CD4-positive, alpha-beta memory T cell (primary cell): ENCODE measurements at regions not wholly inside any gene's neighbourhood (a gene's known extent, or its start where the extent isn't known, plus 50 kb on each side); places are given as distances from the start of the nearest gene placed in this dataset.
"Not testable (repeated sequence)": the region's sequence is repeated elsewhere in the genome, so short reads cannot be mapped to it uniquely, and the experiment has no call there.

Source experiments
- CTCF ChIA-PET: fragments of 350-600 bp; sonication (Branson Sonifier 250); formaldehyde crosslinking; loops from one replicate; lab custom pipeline; 2021; ENCODE audit warnings: inconsistent platforms; ENCODE audit not compliant: partially characterized antibody; lab: Charles Lee
- POLR2A ChIA-PET: fragments of 350-600 bp; sonication (Branson Sonifier 250); formaldehyde crosslinking; loops from one replicate; lab custom pipeline; 2021; ENCODE audit not compliant: partially characterized antibody; lab: Charles Lee
- DNase-seq, 5 donors: peaks; one replicate each; pipeline versions ENCODE4 v3.0.0 to v3.0.0-alpha.2; 2020 to 2022; ENCODE audit warnings: mixed read lengths in 1 of 5
- H3K27ac ChIP-seq: one replicate; pipeline ENCODE4 v1.7.0; 2013; ENCODE audit warnings: low read depth, low read length
- H3K27me3 ChIP-seq: 2 replicates; pipeline ENCODE4 v1.7.0; 2013; ENCODE audit warnings: mild to moderate bottlenecking, low read length, moderate library complexity; ENCODE audit not compliant: insufficient read depth
- H3K36me3 ChIP-seq: 2 replicates; pipeline ENCODE4 v1.7.0; 2013; ENCODE audit warnings: mild to moderate bottlenecking, low read length, moderate library complexity; ENCODE audit not compliant: insufficient read depth
- H3K4me1 ChIP-seq: 2 replicates; pipeline ENCODE4 v1.7.0; 2013; ENCODE audit warnings: mild to moderate bottlenecking, low read length, moderate library complexity; ENCODE audit not compliant: insufficient read depth
- H3K4me3 ChIP-seq, 2 donors: one replicate each; pipeline ENCODE4 v1.7.0; 2013; ENCODE audit warnings: low read length in 2 of 2, mild to moderate bottlenecking in 1 of 2
- H3K9me3 ChIP-seq, 2 donors: one replicate each; pipeline ENCODE4 v1.7.0; 2013; ENCODE audit warnings: low read length in 2 of 2, control low read depth in 1 of 2; ENCODE audit not compliant: control insufficient read depth in 1 of 2
- H3K27ac Mint-ChIP-seq, 7 donors: one replicate each; pipeline ENCODE4 v1.8.0; 2020 to 2021; ENCODE audit warnings: mixed read lengths in 7 of 7, mild to moderate bottlenecking in 6 of 7, inconsistent platforms in 3 of 7, moderate library complexity in 3 of 7
- H3K27me3 Mint-ChIP-seq, 2 donors: one replicate each; pipeline ENCODE4 v1.8.0; 2020 to 2021; ENCODE audit warnings: mixed read lengths in 2 of 2
- H3K36me3 Mint-ChIP-seq, 2 donors: one replicate each; pipeline ENCODE4 v1.8.0; 2020 to 2021; ENCODE audit warnings: mixed read lengths in 2 of 2, inconsistent platforms in 1 of 2, mild to moderate bottlenecking in 1 of 2
- H3K4me1 Mint-ChIP-seq, 4 donors: one replicate each; pipeline ENCODE4 v1.8.0; 2020 to 2021; ENCODE audit warnings: mixed read lengths in 4 of 4, mild to moderate bottlenecking in 1 of 4
- H3K4me3 Mint-ChIP-seq, 8 donors: one replicate each; pipeline ENCODE4 v1.8.0; 2020 to 2021; ENCODE audit warnings: mixed read lengths in 8 of 8, mild to moderate bottlenecking in 7 of 8, moderate library complexity in 6 of 8, inconsistent platforms in 3 of 8
- H3K9me3 Mint-ChIP-seq, 8 donors: one replicate each; pipeline ENCODE4 v1.8.0; 2020 to 2021; ENCODE audit warnings: mixed read lengths in 8 of 8, mild to moderate bottlenecking in 5 of 8, inconsistent platforms in 3 of 8, moderate library complexity in 1 of 8
- intact Hi-C: fragments of 100-400 bp; cut with micrococcal nuclease; formaldehyde crosslinking; loops from one replicate; pipeline ENCODE4 v1.15.1; 2023

DNA sequence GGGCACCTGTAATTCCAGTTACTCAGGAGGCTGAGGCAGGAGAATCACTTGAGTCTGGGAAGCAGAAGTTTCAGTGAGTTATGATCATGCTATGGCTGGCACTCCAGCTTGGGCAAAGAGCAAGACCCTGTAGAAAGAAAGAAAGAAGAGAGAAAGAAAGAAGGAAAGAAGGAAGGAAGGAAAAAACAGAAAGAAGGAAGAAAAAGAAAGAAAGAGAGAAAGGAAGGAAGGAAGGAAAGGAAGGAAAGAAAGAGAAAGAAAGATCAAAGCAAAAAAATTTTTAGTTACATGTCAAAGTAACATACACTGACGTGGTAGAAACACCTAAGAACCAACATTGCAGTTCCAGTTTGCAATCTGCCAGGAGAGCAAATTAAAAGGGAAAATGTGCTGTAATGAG lies 73.8 kb upstream of the JCAD start:
- ChIA-PET CTCF (no interaction called here), POLR2A (no interaction called here)
- Histone ChIP-seq H3K27me3 (no peaks in the 10 kb centered on the region), H3K27ac (no peak overlapping the region), H3K4me1 (no peaks in the 10 kb centered on the region), H3K4me3 (no peak overlapping the region), H3K36me3 (no peaks in the 10 kb centered on the region), H3K9me3 (no peaks in the 10 kb centered on the region)
- no peak overlapping the region for H3K4me3 Mint-ChIP-seq
- H3K27me3 Mint-ChIP-seq = peaks cover 14 to 44% of the 10 kb centered on the region in 2 donors
- H3K9me3 Mint-ChIP-seq = no peaks in the 10 kb centered on the region
- DNase-seq = no peak
- no peak overlapping the region for H3K27ac Mint-ChIP-seq
- intact Hi-C loops = no loop called here
- no peaks in the 10 kb centered on the region for H3K4me1 Mint-ChIP-seq
- no peaks in the 10 kb centered on the region for H3K36me3 Mint-ChIP-seq

DNA sequence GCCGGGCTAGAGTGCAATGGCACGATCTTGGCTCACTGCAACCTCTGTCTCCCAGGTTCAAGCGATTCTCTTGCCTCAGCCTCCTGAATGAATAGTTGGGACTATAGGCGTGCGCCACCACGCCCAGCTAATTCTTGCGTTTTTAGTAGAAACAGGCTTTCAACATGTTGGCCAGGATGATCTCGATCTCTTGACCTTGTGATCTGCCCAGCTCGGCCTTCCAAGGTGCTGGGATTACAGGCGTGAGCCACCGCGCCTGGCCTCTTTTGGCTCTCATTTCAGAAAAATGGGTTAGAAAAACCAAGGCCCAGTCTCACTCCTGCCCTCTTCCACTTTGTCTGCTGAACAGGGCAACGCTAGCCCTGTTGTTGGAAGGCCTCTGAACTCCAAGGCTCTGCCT lies 72.0 kb upstream of the JCAD start:
- H3K27ac ChIP-seq, POLR2A ChIA-PET, H3K4me1 ChIP-seq, DNase-seq, H3K36me3 ChIP-seq, H3K9me3 Mint-ChIP-seq, H3K9me3 ChIP-seq, intact Hi-C loops, H3K4me3 ChIP-seq, H3K36me3 Mint-ChIP-seq, H3K4me3 Mint-ChIP-seq, H3K27me3 ChIP-seq, H3K27ac Mint-ChIP-seq, CTCF ChIA-PET, H3K4me1 Mint-ChIP-seq: not testable (repeated sequence)
- H3K27me3 Mint-ChIP-seq = peaks cover 14 to 40% of the 10 kb centered on the region in 2 donors

DNA sequence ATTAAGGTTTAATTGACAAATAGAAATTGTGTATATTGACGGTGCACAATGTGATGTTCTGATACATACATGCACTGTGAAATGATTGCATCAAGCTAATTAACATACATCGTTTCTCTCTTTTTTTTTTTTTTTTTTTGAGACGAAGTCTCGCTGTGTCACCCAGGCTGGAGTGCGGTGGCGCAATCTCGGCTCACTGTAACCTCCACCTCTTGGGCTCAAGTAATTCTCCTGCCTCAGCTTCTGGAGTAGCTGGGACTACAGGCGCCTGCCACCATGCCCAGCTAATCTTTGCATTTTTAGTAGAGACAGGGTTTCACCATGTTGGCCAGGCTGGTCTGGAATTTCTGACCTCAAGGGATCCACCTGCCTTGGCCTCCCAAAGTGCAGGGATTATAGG lies 69.9 kb upstream of the JCAD start:
- H3K36me3 ChIP-seq, POLR2A ChIA-PET, H3K4me1 ChIP-seq, H3K27me3 ChIP-seq, intact Hi-C loops, H3K9me3 ChIP-seq, DNase-seq, H3K4me1 Mint-ChIP-seq, H3K4me3 ChIP-seq, H3K36me3 Mint-ChIP-seq, CTCF ChIA-PET, H3K4me3 Mint-ChIP-seq, H3K27ac Mint-ChIP-seq, H3K27ac ChIP-seq, H3K9me3 Mint-ChIP-seq: not testable (repeated sequence)
- peaks cover 14 to 35% of the 10 kb centered on the region in 2 donors for H3K27me3 Mint-ChIP-seq

- no peak overlapping the region for H3K27ac Mint-ChIP-seq
- ChIA-PET POLR2A (no interaction called here), CTCF (interaction anchor here (1.0 kb wide), 1 partner anchor 17 kb away, joined by 4 read pairs; no protein-coding TSS in a partner anchor)
- no peaks in the 10 kb centered on the region for H3K36me3 Mint-ChIP-seq
- no peak for DNase-seq
- H3K9me3 Mint-ChIP-seq = no peaks in the 10 kb centered on the region
- H3K4me3 ChIP-seq = no peak overlapping the region
- no peak overlapping the region for H3K27ac ChIP-seq
- no peaks in the 10 kb centered on the region for H3K4me1 Mint-ChIP-seq
- no peaks in the 10 kb centered on the region for H3K4me1 ChIP-seq
- H3K4me3 Mint-ChIP-seq = no peak overlapping the region
- H3K9me3 ChIP-seq = no peaks in the 10 kb centered on the region
- intact Hi-C loops = no loop called here
- peaks cover 10 to 23% of the 10 kb centered on the region in 2 donors for H3K27me3 Mint-ChIP-seq
- H3K36me3 ChIP-seq = no peaks in the 10 kb centered on the region
- no peaks in the 10 kb centered on the region for H3K27me3 ChIP-seq
These were observed 67.7 kb upstream of the JCAD start for GRCh38 chr10:30127120-30127541.

- intact Hi-C loops = no loop called here
- H3K36me3 ChIP-seq = no peaks in the 10 kb centered on the region
- ChIA-PET CTCF (no interaction called here), POLR2A (no interaction called here)
- H3K4me1 ChIP-seq = no peaks in the 10 kb centered on the region
- H3K4me3 Mint-ChIP-seq = no peak overlapping the region
- H3K36me3 Mint-ChIP-seq = no peaks in the 10 kb centered on the region
- peaks cover 3 to 18% of the 10 kb centered on the region in 2 donors for H3K27me3 Mint-ChIP-seq
- H3K27ac ChIP-seq = no peak overlapping the region
- H3K9me3 Mint-ChIP-seq = no peaks in the 10 kb centered on the region
- DNase-seq = no peak
- H3K27ac Mint-ChIP-seq = no peak overlapping the region
- no peaks in the 10 kb centered on the region for H3K9me3 ChIP-seq
- H3K4me1 Mint-ChIP-seq = no peaks in the 10 kb centered on the region
- H3K4me3 ChIP-seq = no peak overlapping the region
- no peaks in the 10 kb centered on the region for H3K27me3 ChIP-seq
These were observed 66.1 kb upstream of the JCAD start for GRCh38 chr10:30125496-30125895.

GRCh38 chr10:30124704-30125103 lies 65.3 kb upstream of the JCAD start:
- POLR2A ChIA-PET = no interaction called here
- CTCF ChIA-PET = no interaction called here
- H3K4me3 Mint-ChIP-seq = no peak overlapping the region

GRCh38 chr10:30121401-30121800 lies 62.0 kb upstream of the JCAD start:
- no peaks in the 10 kb centered on the region for H3K27me3 ChIP-seq
- Mint-ChIP-seq H3K27ac (no peak overlapping the region), H3K27me3 (peaks cover 5 to 6% of the 10 kb centered on the region in 2 donors), H3K9me3 (no peaks in the 10 kb centered on the region), H3K36me3 (no peaks in the 10 kb centered on the region), H3K4me3 (no peak overlapping the region), H3K4me1 (no peaks in the 10 kb centered on the region)
- no peak overlapping the region for H3K4me3 ChIP-seq
- H3K27ac ChIP-seq = no peak overlapping the region
- no peak for DNase-seq
- H3K36me3 ChIP-seq = no peaks in the 10 kb centered on the region
- CTCF ChIA-PET = no interaction called here
- POLR2A ChIA-PET = no interaction called here
- H3K9me3 ChIP-seq = no peaks in the 10 kb centered on the region
- H3K4me1 ChIP-seq = no peaks in the 10 kb centered on the region
- intact Hi-C loops = no loop called here

More at GRCh38 chr10:30124704-30125103, 65.3 kb upstream of the JCAD start:
- DNase-seq = no peak
- no peaks in the 10 kb centered on the region for H3K9me3 Mint-ChIP-seq
- H3K36me3 Mint-ChIP-seq = no peaks in the 10 kb centered on the region
- H3K9me3 ChIP-seq = no peaks in the 10 kb centered on the region
- H3K36me3 ChIP-seq = no peaks in the 10 kb centered on the region
- H3K27me3 Mint-ChIP-seq = peaks cover 6 to 16% of the 10 kb centered on the region in 2 donors
- intact Hi-C loops = no loop called here
- no peaks in the 10 kb centered on the region for H3K4me1 ChIP-seq
- no peaks in the 10 kb centered on the region for H3K27me3 ChIP-seq
- no peak overlapping the region for H3K27ac Mint-ChIP-seq
- no peak overlapping the region for H3K4me3 ChIP-seq
- H3K27ac ChIP-seq = no peak overlapping the region
- H3K4me1 Mint-ChIP-seq = no peaks in the 10 kb centered on the region

GRCh38 chr10:30118590-30118989 lies 59.2 kb upstream of the JCAD start:
- Histone ChIP-seq H3K4me3 (no peak overlapping the region), H3K27me3 (no peaks in the 10 kb centered on the region), H3K27ac (no peak overlapping the region), H3K9me3 (no peaks in the 10 kb centered on the region), H3K4me1 (no peaks in the 10 kb centered on the region), H3K36me3 (no peaks in the 10 kb centered on the region)
- Mint-ChIP-seq H3K9me3 (no peaks in the 10 kb centered on the region), H3K27me3 (peaks cover 3 to 8% of the 10 kb centered on the region in 2 donors), H3K4me3 (no peak overlapping the region), H3K4me1 (no peaks in the 10 kb centered on the region), H3K36me3 (no peaks in the 10 kb centered on the region), H3K27ac (no peak overlapping the region)
- DNase-seq = no peak
- POLR2A ChIA-PET = no interaction called here
- intact Hi-C loops = no loop called here
- CTCF ChIA-PET = no interaction called here
